ENCODE measurements at regions not wholly inside any gene's neighbourhood (a gene's known extent, or its start where the extent isn't known, plus 50 kb on each side); places are given as distances from the start of the nearest gene placed in this dataset.
"Not testable (repeated sequence)": the region's sequence is repeated elsewhere in the genome, so short reads cannot be mapped to it uniquely, and the experiment has no call there.

DNA sequence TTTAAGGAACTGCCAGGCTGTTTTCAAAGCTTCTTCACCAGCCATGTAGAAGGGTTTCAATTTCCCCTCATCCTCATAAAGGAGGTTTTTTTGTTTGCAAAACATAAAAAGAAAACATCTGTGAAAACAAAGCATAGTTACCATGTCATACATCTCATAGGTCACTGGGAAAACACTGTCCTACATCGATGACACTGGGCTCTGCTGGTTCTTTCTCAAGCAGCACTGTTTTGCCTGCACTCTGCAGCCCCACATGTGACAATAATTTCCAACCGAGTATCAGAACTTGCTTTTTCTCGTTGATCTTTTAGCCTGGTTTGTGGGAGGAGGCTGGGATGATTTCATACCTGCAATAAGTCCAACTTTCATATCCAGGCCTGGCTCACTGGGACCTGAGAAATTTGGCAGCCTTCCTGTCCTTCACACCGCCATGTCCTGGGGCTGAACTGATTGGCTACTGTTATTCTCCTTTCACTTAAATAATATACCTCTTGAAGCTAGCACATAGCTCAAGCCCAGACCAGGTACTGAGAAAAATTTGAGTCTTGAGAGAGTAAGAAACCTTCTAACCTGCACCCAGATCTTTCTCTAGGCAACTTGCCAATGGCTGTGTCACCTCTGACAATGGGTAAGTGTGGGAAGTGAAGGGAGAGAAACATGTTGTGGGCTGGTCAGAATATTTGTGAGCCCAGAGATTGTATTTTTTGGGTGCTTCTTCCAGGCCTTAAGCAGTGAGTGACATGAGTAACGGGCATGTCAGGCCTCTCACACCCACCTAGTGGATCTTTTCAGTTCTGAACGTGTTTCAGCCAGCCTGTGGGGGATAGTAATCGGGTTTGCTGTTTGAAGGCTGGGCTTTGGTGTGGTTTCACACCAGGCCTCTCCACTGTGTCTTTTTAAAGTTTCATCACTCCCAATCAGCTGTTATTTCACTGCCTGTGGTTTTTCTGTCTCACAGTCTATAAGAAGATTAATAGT, 502.8 kb downstream of the NTRK2 start:
- intact Hi-C loops (cut with DNase I), result no loop called here
- no peak for DNase-seq (ENCODE audit: low spot score)

DNA sequence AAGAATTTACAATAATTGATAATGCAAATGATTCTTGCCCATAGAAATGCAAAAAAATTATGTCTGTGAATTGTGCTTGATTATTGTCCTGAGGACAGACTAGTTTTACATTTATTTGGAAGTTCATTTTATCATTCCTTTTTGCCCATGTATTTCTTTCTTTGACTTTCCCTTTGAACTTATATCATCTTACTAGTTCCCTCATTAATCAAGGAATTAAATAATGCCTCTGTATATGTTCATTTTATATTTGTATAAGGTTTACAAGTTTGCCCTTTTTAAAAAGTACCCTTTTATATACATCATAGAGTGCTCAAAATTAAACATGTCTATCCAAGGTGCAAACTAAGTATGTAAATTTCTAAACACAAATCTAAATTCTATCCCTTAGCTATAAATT, 501.6 kb downstream of the NTRK2 start:
- intact Hi-C loops (cut with DNase I), result no loop called here
- no peak for DNase-seq (ENCODE audit: low spot score)

GRCh38 chr9:85168412-85168811, 498.9 kb downstream of the NTRK2 start:
- DNase-seq (ENCODE audit: low spot score), result no peak
- intact Hi-C loops (cut with DNase I), result no loop called here

GRCh38 chr9:85167146-85167545, 497.6 kb downstream of the NTRK2 start:
- intact Hi-C loops (cut with DNase I), result no loop called here
- DNase-seq (ENCODE audit: low spot score), result no peak

GRCh38 chr9:85163825-85164224, 494.3 kb downstream of the NTRK2 start:
- DNase-seq (ENCODE audit: low spot score), result no peak
- intact Hi-C loops (cut with DNase I), result no loop called here

DNA sequence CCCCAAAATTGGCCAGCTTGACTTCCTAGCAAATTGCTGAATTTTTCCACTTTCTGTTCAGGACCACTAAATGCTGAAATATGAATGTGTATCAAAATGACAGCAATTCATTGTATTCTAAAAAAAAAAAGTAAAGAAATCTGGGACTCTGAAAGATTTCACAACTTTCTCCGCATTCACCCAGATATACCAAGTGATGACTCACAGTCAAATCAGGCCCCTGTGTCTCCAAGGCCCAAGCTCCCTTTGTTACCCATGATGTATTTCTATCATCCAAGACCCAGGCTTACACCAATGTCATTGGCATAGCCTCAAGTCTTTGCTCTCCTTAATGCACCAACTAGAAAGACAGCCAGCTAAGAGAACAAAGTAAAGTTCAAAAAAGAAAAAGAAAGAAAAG, 493.9 kb downstream of the NTRK2 start:
- no peak for DNase-seq (ENCODE audit: low spot score)
- intact Hi-C loops (cut with DNase I), result no loop called here

DNA sequence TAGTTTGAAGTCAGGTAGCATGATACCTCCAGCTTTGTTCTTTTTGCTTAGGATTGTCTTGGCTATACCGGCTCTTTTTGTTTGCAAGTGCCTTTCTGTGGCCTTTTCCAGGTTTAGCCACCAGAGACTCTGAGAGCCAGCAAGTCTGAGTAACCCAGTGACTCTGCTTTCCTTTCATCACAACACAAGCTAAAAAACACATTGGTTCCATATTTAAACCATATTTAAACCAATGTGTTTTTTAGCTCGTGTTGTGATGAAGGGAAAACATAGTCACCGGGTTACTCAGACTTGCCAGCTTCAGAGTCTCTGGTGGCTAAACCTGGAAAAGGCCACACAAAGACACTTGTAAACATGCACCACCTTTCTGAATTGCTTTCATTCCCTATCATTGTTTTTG, 493.3 kb downstream of the NTRK2 start:
- no peak for DNase-seq (ENCODE audit: low spot score)
- intact Hi-C loops (cut with DNase I), result no loop called here

DNA sequence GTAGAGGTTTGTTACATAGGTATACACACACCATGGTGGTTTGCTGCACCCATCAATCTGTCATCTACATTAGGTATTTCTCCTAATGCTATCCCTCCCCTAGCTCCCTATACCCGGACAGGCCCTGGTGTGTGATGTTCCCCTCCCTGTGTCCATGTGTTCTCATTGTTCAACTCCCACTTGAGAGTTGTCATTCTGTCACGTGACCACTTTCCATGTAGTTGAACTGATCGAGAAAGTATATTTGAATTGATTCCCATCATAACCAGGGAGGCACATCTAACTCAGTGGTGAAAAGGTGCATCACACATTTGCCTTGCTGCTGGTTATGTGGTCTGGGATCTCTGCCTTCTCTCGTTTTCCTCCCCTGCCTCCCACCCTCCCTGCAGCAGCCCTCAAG, 491.4 kb downstream of the NTRK2 start:
- intact Hi-C loops (cut with DNase I); DNase-seq (ENCODE audit: low spot score): not testable (repeated sequence)

GRCh38 chr9:85158512-85158911, 489.0 kb downstream of the NTRK2 start:
- intact Hi-C loops (cut with DNase I), result no loop called here
- DNase-seq (ENCODE audit: low spot score), result no peak

DNA sequence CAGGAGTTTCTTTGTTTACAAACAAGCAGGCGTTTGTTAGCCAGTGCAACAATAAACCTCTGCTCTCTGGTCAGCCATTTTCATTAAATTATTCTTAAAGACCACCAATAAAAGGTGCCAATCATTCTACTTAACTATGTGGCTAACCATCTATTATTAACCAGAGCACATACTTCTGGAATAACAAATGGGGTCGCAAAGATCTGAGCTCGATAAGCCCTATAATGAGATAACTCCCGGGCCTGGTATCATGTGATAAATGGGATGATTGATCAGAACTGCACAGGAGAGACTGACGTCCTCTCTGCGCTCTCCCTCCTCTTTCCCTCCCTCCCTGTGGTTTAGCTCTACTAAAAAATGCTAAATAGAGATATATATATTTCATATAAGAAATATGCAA, 488.2 kb downstream of the NTRK2 start:
- intact Hi-C loops (cut with DNase I), result no loop called here
- no peak for DNase-seq (ENCODE audit: low spot score)

DNA sequence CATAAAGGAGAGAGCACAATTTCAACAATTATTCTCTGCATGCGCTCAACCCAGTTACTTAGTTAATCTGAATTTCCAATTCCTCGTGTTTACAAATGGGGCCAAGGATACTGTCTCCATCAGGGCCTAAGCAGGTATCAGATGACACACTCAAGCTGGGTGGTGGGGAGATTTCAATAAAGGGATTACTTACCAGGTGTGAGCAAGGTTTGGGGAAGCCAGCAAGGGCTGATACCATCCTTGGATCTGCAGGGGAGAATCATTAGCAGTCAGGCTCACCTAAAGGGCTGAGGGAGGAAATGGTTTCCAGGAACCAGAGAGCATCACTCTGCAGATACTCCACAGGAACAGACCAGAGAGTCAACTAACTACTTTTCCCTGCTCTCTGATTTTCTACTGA, 487.1 kb downstream of the NTRK2 start:
- no peak for DNase-seq (ENCODE audit: low spot score)

DNA sequence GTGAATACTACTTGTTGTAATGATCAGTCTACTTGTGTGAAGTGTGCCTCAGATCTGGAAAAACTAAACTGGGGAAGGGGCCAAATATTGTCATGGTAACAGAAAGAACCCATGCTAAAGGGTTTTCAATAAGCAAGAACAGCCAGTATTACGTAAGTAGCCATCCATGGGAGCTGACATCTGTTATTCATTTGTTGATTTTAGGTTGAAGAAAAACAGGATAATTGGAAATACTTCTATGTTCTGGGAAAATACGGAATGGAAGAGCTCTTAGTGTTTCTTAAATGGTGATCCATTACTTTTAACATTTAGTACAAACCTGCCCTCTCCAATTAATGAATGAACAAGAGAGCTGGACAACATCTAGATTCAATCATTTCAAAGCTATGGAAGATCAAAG, 485.8 kb downstream of the NTRK2 start:
- intact Hi-C loops (cut with DNase I), result no loop called here

More for the DNA sequence above, 487.1 kb downstream of the NTRK2 start:
- intact Hi-C loops (cut with DNase I), result no loop called here

DNA sequence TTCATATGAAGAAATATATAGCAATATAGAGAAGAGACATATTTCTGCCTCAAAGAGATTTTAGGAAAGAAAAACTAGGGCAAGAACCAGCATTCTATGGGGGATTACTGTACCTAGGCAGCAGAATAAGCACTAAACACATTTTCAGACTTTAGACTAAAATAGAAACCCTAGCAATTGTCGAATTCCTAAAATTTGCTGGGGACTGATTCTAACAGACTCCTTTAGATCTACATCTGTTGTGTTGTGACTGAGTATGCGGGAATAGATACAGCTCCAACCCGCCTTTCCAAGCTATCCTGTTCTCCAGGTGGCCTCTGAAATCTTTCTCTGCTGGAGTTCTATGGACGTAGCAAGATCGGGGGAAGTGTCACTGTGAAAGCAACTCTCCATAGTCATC, 482.2 kb downstream of the NTRK2 start:
- no peak for DNase-seq (ENCODE audit: low spot score)
- intact Hi-C loops (cut with DNase I), result no loop called here

More for the DNA sequence above, 485.8 kb downstream of the NTRK2 start:
- DNase-seq (ENCODE audit: low spot score), result no peak

DNA sequence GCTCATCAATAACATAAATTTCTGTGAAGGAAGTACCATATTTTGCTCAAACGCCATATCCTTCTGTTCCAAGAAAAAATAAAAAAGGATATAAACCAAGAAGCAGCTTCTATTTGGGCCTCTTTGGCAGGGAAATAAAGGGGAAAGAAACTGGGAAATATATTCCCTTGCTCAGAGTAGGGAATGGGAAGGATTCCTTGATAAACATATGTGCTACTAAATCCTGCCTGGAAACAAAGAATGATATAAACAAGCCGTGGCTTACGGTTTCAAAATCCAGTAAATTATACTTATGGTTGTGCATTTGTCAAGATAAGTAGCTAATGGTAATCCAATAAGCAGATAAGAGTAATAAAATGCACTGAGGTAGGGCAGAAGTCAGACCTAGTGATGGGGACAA, 481.6 kb downstream of the NTRK2 start:
- intact Hi-C loops (cut with DNase I), result no loop called here
- no peak for DNase-seq (ENCODE audit: low spot score)

DNA sequence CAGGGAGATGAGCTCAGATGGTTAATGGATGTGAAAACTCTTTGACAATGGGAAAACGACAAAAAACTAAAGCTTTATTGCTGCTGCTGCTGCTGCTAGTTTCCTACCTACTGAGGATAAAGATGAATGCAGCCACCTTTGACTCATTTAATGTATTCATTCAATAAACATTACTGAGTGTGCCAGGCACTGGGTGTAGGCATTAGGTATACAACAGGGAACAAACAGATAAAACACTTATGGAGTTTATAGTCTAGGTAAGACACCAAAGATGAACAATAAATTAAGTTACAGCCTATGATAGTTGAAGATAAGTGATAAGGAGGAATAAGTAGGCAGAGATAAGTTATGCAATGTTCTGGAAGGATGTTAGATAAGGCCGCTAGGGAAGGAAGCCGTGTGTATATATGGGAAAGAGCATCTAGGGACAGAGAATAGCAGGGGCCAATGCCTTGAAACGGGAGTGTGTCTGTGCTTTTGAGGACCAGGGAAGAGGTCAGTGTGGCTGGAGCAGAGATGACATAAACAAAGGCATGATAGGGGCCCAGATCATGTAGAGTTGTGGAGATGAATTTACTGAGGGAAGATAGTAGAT, 477.6 kb downstream of the NTRK2 start:
- no peak for DNase-seq (ENCODE audit: low spot score)
- intact Hi-C loops (cut with DNase I), result no loop called here

DNA sequence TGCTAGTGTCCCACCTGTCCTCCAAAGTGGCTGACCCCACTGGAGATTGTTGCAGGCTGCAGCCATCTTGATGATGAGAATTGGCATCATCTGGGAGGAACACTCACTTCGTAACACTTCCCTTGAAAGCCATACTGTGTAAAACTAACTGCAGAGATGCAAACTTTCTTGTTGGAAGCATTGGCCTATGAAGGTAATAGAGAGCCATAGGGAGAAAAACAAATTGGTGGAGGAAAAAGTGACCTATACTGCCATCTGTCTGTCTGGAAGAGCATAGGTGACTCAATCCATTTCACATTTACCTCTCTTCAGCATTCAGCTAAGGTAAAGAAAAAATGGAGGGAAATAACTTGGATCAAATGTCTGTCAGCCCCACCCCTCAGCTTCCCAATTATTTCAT, 473.4 kb downstream of the NTRK2 start:
- DNase-seq (ENCODE audit: low spot score), result no peak
- intact Hi-C loops (cut with DNase I), result loop anchor here (5.0 kb wide), 1 partner anchor 746 kb away; no protein-coding TSS in a partner anchor

DNA sequence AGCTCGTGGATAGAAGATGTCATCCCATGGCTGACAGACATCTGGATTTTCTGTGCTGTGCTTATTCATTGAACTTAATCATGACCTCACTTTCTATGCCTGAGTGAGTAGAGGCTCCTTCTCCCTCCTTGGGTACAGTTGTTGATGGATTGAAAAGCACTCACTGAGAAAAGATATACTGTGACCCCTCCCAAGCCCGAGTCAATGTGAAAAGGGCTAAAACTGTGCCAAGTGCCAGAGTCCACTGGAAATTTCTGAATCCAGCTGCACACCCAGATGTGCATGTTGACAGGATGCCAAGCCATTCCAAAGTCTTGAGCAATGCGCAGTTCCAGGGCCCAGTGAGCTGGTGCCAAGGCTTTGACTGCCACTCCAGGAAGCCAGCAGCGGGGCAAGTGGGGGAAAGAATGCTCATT, 473.0 kb downstream of the NTRK2 start:
- intact Hi-C loops (cut with DNase I), result loop anchor here (5.0 kb wide), 1 partner anchor 745 kb away; no protein-coding TSS in a partner anchor
- DNase-seq (ENCODE audit: low spot score), result no peak

GRCh38 chr9:85137696-85138095, 468.2 kb downstream of the NTRK2 start:
- intact Hi-C loops (cut with DNase I), result no loop called here
- no peak for DNase-seq (ENCODE audit: low spot score)

- no peak for DNase-seq (ENCODE audit: low spot score)
- intact Hi-C loops (cut with DNase I), result no loop called here
Observed at GRCh38 chr9:85136987-85137386, 467.5 kb downstream of the NTRK2 start.

DNA sequence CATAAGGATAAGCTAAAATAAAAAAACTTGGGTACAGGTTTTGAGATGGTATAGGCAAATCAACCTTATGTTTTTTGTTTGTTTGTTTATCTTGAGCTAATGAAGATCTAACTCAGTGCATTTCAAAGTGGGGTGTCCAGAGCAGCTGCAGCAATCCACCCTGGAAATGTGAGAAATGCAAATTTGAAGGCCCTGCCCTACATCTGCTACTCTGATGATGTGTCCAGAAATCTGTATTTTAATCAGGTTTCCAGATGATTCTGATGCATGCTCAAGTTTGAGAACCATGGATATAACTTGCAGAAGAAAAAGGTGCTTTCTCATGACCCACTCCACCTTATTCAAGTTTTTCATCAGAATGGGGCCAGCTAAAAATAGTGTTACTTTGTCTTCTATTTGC, 467.0 kb downstream of the NTRK2 start:
- DNase-seq (ENCODE audit: low spot score), result no peak
- intact Hi-C loops (cut with DNase I), result no loop called here

- DNase-seq (ENCODE audit: low spot score), result no peak
- intact Hi-C loops (cut with DNase I), result no loop called here
Observed at GRCh38 chr9:85130764-85131163, 461.2 kb downstream of the NTRK2 start.
